ENCODE measurements at regions not wholly inside any gene's neighbourhood (a gene's known extent, or its start where the extent isn't known, plus 50 kb on each side); places are given as distances from the start of the nearest gene placed in this dataset.

GRCh38 chr16:5891296-5891695 lies 793.7 kb upstream of the EEF2KMT start:
- no peak for TF ChIP-seq POLR2A (IDR thresholded peaks at IDR 0.05; ENCODE audit: extremely low read depth, insufficient read length)
- no peak for TF ChIP-seq MYC (IDR thresholded peaks at IDR 0.05; ENCODE audit: low read depth, low read length)
- TF ChIP-seq CTCF (IDR thresholded peaks at IDR 0.05; ENCODE audit: low read depth, low read length) = no peak
- no peak for TF ChIP-seq MAX (IDR thresholded peaks at IDR 0.05; ENCODE audit: low read depth, low read length)
- no peak for DNase-seq (ENCODE audit: low read depth)
- H3K4me3 ChIP-seq (ENCODE audit: low read depth, low read length) = no peak overlapping the region

- no peak overlapping the region for H3K4me3 ChIP-seq (ENCODE audit: low read depth, low read length)
- no peak for DNase-seq (ENCODE audit: low read depth)
- no peak for TF ChIP-seq CTCF (IDR thresholded peaks at IDR 0.05; ENCODE audit: low read depth, low read length)
- no peak for TF ChIP-seq POLR2A (IDR thresholded peaks at IDR 0.05; ENCODE audit: extremely low read depth, insufficient read length)
- no peak for TF ChIP-seq MAX (IDR thresholded peaks at IDR 0.05; ENCODE audit: low read depth, low read length)
- no peak for TF ChIP-seq MYC (IDR thresholded peaks at IDR 0.05; ENCODE audit: low read depth, low read length)
These were observed 787.9 kb upstream of the EEF2KMT start for GRCh38 chr16:5885521-5885920.

DNA sequence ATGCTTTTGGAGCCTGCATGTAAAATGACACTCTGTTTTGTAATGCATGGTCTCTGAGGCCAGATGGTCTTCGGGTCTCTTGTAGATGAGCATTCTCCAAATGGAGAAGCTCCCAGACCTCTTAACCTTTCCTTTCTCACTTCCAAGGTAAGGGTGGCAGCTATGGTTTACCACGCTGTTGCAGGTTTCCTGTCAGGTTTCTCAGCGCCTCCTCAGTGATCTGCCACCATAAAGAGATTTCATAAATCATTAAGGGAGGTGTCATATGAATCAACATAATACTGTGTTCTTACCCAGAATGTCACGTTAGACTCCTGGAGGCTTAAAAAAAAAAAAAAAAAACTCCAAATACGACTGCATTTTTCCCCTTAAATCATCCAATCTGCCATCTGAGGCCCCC lies 787.4 kb upstream of the EEF2KMT start:
- no peak overlapping the region for H3K4me3 ChIP-seq (ENCODE audit: low read depth, low read length)
- DNase-seq (ENCODE audit: low read depth) = no peak
- TF ChIP-seq MYC (IDR thresholded peaks at IDR 0.05; ENCODE audit: low read depth, low read length) (no peak), POLR2A (IDR thresholded peaks at IDR 0.05; ENCODE audit: extremely low read depth, insufficient read length) (no peak), MAX (IDR thresholded peaks at IDR 0.05; ENCODE audit: low read depth, low read length) (no peak), CTCF (IDR thresholded peaks at IDR 0.05; ENCODE audit: low read depth, low read length) (no peak)

- no peak for DNase-seq (ENCODE audit: low read depth)
- TF ChIP-seq MAX (IDR thresholded peaks at IDR 0.05; ENCODE audit: low read depth, low read length) (no peak), CTCF (IDR thresholded peaks at IDR 0.05; ENCODE audit: low read depth, low read length) (no peak), MYC (IDR thresholded peaks at IDR 0.05; ENCODE audit: low read depth, low read length) (no peak), POLR2A (IDR thresholded peaks at IDR 0.05; ENCODE audit: extremely low read depth, insufficient read length) (no peak)
- H3K4me3 ChIP-seq (ENCODE audit: low read depth, low read length) = no peak overlapping the region
These were observed 786.7 kb upstream of the EEF2KMT start for GRCh38 chr16:5884339-5884738.

GRCh38 chr16:5882087-5882640 lies 784.6 kb upstream of the EEF2KMT start:
- DNase-seq (ENCODE audit: low read depth) = no peak
- H3K4me3 ChIP-seq (ENCODE audit: low read depth, low read length) = no peak overlapping the region
- TF ChIP-seq CTCF (IDR thresholded peaks at IDR 0.05; ENCODE audit: low read depth, low read length) (no peak), MYC (IDR thresholded peaks at IDR 0.05; ENCODE audit: low read depth, low read length) (no peak), POLR2A (IDR thresholded peaks at IDR 0.05; ENCODE audit: extremely low read depth, insufficient read length) (no peak), MAX (IDR thresholded peaks at IDR 0.05; ENCODE audit: low read depth, low read length) (no peak)
